DND-41 (cell line): ENCODE measurements at regions not wholly inside any gene's neighbourhood (a gene's known extent, or its start where the extent isn't known, plus 50 kb on each side); places are given as distances from the start of the nearest gene placed in this dataset.

Experiments used
- ATAC-seq: fragments of 200-7000 bp; cut with Tn5 transposase; 3 replicates; pipeline ENCODE4 v1.9.1; 2021; ENCODE audit warnings: low read depth; ENCODE audit not compliant: insufficient read depth
- DNase-seq: peaks from one replicate; pipeline ENCODE4 v3.0.0-alpha.2; 2020
- H2AFZ ChIP-seq: 2 replicates; pipeline ENCODE4 v1.6.0; 2012; ENCODE audit warnings: low read depth, low read length
- H3K27ac ChIP-seq: 2 replicates; pipeline ENCODE4 v1.5.1; 2012; ENCODE audit warnings: low read length, inconsistent platforms
- H3K27me3 ChIP-seq: fragments of 200-600 bp; sonication (generic); 2 replicates; pipeline ENCODE4 v1.6.0; 2012; ENCODE audit warnings: low read length, mild to moderate bottlenecking, inconsistent platforms; ENCODE audit not compliant: insufficient read depth, poor library complexity
- H3K36me3 ChIP-seq: 2 replicates; pipeline ENCODE4 v1.5.1; 2012; ENCODE audit warnings: low read length, inconsistent platforms; ENCODE audit not compliant: insufficient read depth
- H3K4me1 ChIP-seq: 2 replicates; pipeline ENCODE4 v1.5.1; 2012; ENCODE audit warnings: mild to moderate bottlenecking, low read length; ENCODE audit not compliant: insufficient read depth
- H3K4me2 ChIP-seq: 2 replicates; pipeline ENCODE4 v1.6.0; 2012; ENCODE audit warnings: mild to moderate bottlenecking, moderate library complexity, low read length, inconsistent platforms; ENCODE audit not compliant: insufficient read depth
- H3K4me3 ChIP-seq, 2 experiments: fragments of 200-600 bp in 1 of 2; shearing (Covaris generic) in 1 of 2; 2 replicates each; pipeline ENCODE4 v1.5.1; 2012 to 2016; ENCODE audit warnings: inconsistent platforms in 2 of 2, low read length in 2 of 2, mild to moderate bottlenecking in 2 of 2, low read depth in 1 of 2, moderate library complexity in 1 of 2
- H3K79me2 ChIP-seq: 2 replicates; pipeline ENCODE4 v1.6.0; 2012; ENCODE audit warnings: low read length, inconsistent platforms; ENCODE audit not compliant: insufficient read depth
- H3K9ac ChIP-seq: 2 replicates; pipeline ENCODE4 v1.6.0; 2012; ENCODE audit warnings: low read depth, mild to moderate bottlenecking, inconsistent platforms, low read length, moderate library complexity
- H3K9me3 ChIP-seq: 2 replicates; pipeline ENCODE4 v1.5.1; 2012; ENCODE audit warnings: low read length, moderate library complexity, mild to moderate bottlenecking, inconsistent platforms; ENCODE audit not compliant: insufficient read depth, severe bottlenecking
- H4K20me1 ChIP-seq: 2 replicates; pipeline ENCODE4 v1.6.0; 2012; ENCODE audit warnings: low read length; ENCODE audit not compliant: insufficient read depth
- EZH2 ChIP-seq: IDR thresholded peaks from 3 replicates; pipeline ENCODE4 v1.6.1; 2012; ENCODE audit warnings: borderline replicate concordance, low read depth, mild to moderate bottlenecking, moderate library complexity, low read length, inconsistent platforms; ENCODE audit not compliant: severe bottlenecking
- TF ChIP-seq, protein P1 (sequence below): IDR thresholded peaks from 2 replicates; pipeline ENCODE4 v1.5.1; 2012; ENCODE audit warnings: borderline replicate concordance, low read length, moderate library complexity, mild to moderate bottlenecking; ENCODE audit not compliant: poor library complexity, severe bottlenecking; ENCODE audit errors: extremely low read depth

DNA sequence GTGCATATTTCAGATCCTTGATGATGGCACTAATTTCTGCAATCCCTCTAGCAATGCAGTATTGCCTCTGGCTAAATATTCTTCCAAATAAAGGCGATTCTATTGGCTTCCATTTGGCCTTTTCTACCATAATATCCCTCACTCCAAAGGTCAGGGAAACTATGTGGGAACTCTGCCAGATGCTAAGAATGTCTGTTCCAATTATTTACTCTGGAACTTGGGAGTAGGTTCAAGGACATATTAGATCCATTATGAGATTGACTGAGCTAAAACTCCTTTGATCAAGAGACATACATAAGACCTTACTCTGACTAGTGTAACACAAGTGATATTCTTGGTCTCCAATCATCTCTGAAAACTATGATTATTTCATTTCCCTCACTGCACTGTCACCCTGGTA, 674.5 kb upstream of the NECTIN3 start:
- Histone ChIP-seq H3K27ac (no peak overlapping the region), H3K4me1 (no peaks in the 10 kb centered on the region), H3K9ac (no peak overlapping the region), H4K20me1 (no peaks in the 10 kb centered on the region), H3K27me3 (no peaks in the 10 kb centered on the region), H3K4me3 (no peak overlapping the region), H3K79me2 (no peaks in the 10 kb centered on the region), H2AFZ (no peak overlapping the region), H3K36me3 (no peaks in the 10 kb centered on the region), H3K4me2 (no peak overlapping the region), H3K9me3 (peaks cover 6% of the 10 kb centered on the region)
- DNase-seq (no peak), ATAC-seq (no peak)
- no peak for TF ChIP-seq EZH2
- TF ChIP-seq, protein P1, sequence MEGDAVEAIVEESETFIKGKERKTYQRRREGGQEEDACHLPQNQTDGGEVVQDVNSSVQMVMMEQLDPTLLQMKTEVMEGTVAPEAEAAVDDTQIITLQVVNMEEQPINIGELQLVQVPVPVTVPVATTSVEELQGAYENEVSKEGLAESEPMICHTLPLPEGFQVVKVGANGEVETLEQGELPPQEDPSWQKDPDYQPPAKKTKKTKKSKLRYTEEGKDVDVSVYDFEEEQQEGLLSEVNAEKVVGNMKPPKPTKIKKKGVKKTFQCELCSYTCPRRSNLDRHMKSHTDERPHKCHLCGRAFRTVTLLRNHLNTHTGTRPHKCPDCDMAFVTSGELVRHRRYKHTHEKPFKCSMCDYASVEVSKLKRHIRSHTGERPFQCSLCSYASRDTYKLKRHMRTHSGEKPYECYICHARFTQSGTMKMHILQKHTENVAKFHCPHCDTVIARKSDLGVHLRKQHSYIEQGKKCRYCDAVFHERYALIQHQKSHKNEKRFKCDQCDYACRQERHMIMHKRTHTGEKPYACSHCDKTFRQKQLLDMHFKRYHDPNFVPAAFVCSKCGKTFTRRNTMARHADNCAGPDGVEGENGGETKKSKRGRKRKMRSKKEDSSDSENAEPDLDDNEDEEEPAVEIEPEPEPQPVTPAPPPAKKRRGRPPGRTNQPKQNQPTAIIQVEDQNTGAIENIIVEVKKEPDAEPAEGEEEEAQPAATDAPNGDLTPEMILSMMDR: no peak

DNA sequence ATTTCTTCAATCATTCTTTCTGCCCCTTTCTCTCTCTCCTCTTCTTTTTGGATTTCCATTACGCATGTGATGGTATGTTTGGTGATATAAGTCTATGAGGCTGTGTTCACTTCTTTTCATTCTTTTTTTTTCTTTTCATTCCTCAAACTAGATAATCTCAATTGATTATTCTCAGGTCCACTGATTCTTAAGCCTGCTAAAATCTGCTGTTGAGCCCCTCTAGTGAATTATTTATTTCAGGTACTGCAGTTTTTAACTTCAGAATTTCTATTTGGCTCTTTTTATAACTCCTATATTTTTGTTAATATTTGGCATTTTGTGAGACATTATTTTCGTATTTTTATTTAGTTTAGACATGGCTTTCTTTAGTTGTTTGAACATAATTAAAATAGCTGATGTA, 671.3 kb upstream of the NECTIN3 start:
- H3K4me2 ChIP-seq: no peak overlapping the region

DNA sequence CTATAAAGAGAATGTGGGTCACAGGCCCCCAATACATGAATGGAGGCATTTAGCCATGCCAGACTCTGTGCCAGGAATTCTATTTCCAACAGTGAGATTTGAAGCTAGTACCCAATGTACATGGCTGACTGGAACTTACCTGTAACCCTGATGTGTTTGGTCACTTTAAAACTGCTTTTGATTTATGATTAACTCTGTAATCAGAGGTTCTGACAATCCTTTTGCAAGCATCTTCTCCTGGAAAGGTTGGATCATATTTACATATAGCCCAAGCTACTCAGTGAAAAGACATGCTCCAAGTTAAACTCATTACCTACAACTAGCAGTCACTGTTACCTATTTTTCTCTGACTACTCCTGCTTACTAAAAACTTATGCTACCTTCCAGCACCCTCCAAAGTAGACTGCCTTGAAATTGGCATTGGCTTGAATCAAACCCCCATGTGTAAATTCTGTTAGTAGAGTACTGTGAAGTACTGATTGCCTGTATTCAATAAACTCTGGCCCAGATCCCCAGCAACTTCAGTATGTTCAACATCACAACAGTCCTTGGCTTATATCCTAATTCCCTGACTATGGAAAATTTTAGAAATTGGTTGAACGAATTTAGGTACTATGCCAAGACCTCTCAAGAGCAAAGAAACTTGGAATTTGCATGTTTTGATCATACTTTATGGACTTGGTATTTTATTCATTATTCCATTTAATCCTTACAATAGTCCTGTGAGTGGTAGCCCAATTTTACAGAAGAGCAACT, 665.6 kb upstream of the NECTIN3 start:
- TF ChIP-seq, protein P1: no peak
- TF ChIP-seq EZH2: no peak
- Histone ChIP-seq H3K79me2 (no peaks in the 10 kb centered on the region), H4K20me1 (no peaks in the 10 kb centered on the region), H3K27ac (no peak overlapping the region), H3K36me3 (no peaks in the 10 kb centered on the region), H2AFZ (no peak overlapping the region), H3K4me1 (no peaks in the 10 kb centered on the region), H3K9ac (no peak overlapping the region), H3K4me3 (no peak overlapping the region), H3K27me3 (no peaks in the 10 kb centered on the region), H3K4me2 (no peak overlapping the region), H3K9me3 (no peaks in the 10 kb centered on the region)
- no peak for DNase-seq
- no peak for ATAC-seq

More for the DNA sequence above, 671.3 kb upstream of the NECTIN3 start:
- H2AFZ ChIP-seq: no peak overlapping the region
- no peak overlapping the region for H3K27ac ChIP-seq
- H3K79me2 ChIP-seq: no peaks in the 10 kb centered on the region
- ATAC-seq (no peak), DNase-seq (no peak)
- H3K4me3 ChIP-seq: no peak overlapping the region
- no peaks in the 10 kb centered on the region for H4K20me1 ChIP-seq
- no peaks in the 10 kb centered on the region for H3K27me3 ChIP-seq
- TF ChIP-seq, protein P1: no peak
- TF ChIP-seq EZH2: no peak
- H3K36me3 ChIP-seq: no peaks in the 10 kb centered on the region
- H3K9me3 ChIP-seq: peaks cover 6% of the 10 kb centered on the region
- no peak overlapping the region for H3K9ac ChIP-seq
- H3K4me1 ChIP-seq: no peaks in the 10 kb centered on the region

DNA sequence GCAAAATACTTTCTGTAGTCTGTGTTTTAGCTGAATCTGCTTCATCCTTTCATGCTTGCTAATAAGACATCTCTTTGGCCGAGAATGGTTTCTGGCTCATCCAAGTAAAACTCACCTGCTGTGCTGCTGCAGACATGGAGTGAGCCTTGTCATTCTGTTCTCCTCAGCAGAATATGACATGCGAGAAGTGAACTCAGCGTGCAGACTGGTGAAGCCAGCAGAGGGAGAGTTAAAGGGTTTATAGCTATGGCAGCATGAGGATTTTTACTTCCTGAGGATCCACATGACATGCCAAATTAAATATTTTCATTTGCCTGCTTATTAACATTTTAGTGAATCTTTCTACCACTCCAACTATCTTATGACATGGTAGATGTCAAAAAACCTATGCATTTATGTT, 658.4 kb upstream of the NECTIN3 start:
- H3K4me2 ChIP-seq: no peak overlapping the region
- no peaks in the 10 kb centered on the region for H3K36me3 ChIP-seq
- no peaks in the 10 kb centered on the region for H3K9me3 ChIP-seq
- no peak overlapping the region for H2AFZ ChIP-seq
- TF ChIP-seq, protein P1: no peak
- TF ChIP-seq EZH2: no peak
- no peaks in the 10 kb centered on the region for H3K27me3 ChIP-seq
- no peaks in the 10 kb centered on the region for H3K79me2 ChIP-seq
- DNase-seq (no peak), ATAC-seq (no peak)
- H3K9ac ChIP-seq: no peak overlapping the region
- no peaks in the 10 kb centered on the region for H3K4me1 ChIP-seq
- no peak overlapping the region for H3K27ac ChIP-seq
- no peak overlapping the region for H3K4me3 ChIP-seq
- no peaks in the 10 kb centered on the region for H4K20me1 ChIP-seq
